ENCODE measurements at regions not wholly inside any gene's neighbourhood (a gene's known extent, or its start where the extent isn't known, plus 50 kb on each side); places are given as distances from the start of the nearest gene placed in this dataset.
"Not testable (repeated sequence)": the region's sequence is repeated elsewhere in the genome, so short reads cannot be mapped to it uniquely, and the experiment has no call there.

- Mint-ChIP-seq H3K9me3 (ENCODE audit: low read depth) (no peaks in the 10 kb centered on the region), H3K4me1 (ENCODE audit: low read depth) (no peaks in the 10 kb centered on the region), H3K36me3 (ENCODE audit: low read depth) (no peaks in the 10 kb centered on the region), H3K27me3 (ENCODE audit: low read depth) (peaks cover 5% of the 10 kb centered on the region), H3K27ac (ENCODE audit: unreplicated experiment) (no peak overlapping the region), H3K4me3 (ENCODE audit: unreplicated experiment) (no peak overlapping the region)
- no peak for DNase-seq (ENCODE audit: low spot score)
- TF ChIP-seq CTCF (IDR thresholded peaks at IDR 0.05) = no peak
These were observed 563.9 kb upstream of the B3GAT1 start for GRCh38 chr11:134975866-134976376.

- H3K27me3 Mint-ChIP-seq (ENCODE audit: low read depth) = peaks cover 5% of the 10 kb centered on the region
- no peaks in the 10 kb centered on the region for H3K4me1 Mint-ChIP-seq (ENCODE audit: low read depth)
- H3K9me3 Mint-ChIP-seq (ENCODE audit: low read depth) = no peaks in the 10 kb centered on the region
These were observed 561.8 kb upstream of the B3GAT1 start for GRCh38 chr11:134973801-134974200.

GRCh38 chr11:134971381-134971780, 559.3 kb upstream of the B3GAT1 start:
- Mint-ChIP-seq H3K9me3 (ENCODE audit: low read depth) (no peaks in the 10 kb centered on the region), H3K4me3 (ENCODE audit: unreplicated experiment) (no peak overlapping the region), H3K27me3 (ENCODE audit: low read depth) (peaks cover 5% of the 10 kb centered on the region), H3K27ac (ENCODE audit: unreplicated experiment) (no peak overlapping the region), H3K4me1 (ENCODE audit: low read depth) (no peaks in the 10 kb centered on the region), H3K36me3 (ENCODE audit: low read depth) (no peaks in the 10 kb centered on the region)
- no peak for TF ChIP-seq CTCF (IDR thresholded peaks at IDR 0.05)
- no peak for DNase-seq (ENCODE audit: low spot score)

More at GRCh38 chr11:134973801-134974200, 561.8 kb upstream of the B3GAT1 start:
- Mint-ChIP-seq H3K27ac (ENCODE audit: unreplicated experiment) (no peak overlapping the region), H3K36me3 (ENCODE audit: low read depth) (no peaks in the 10 kb centered on the region), H3K4me3 (ENCODE audit: unreplicated experiment) (no peak overlapping the region)
- TF ChIP-seq CTCF (IDR thresholded peaks at IDR 0.05) = no peak
- no peak for DNase-seq (ENCODE audit: low spot score)

GRCh38 chr11:134967746-134968145, 555.7 kb upstream of the B3GAT1 start:
- no peak overlapping the region for H3K4me3 Mint-ChIP-seq (ENCODE audit: unreplicated experiment)
- DNase-seq (ENCODE audit: low spot score) = no peak
- peaks cover 1% of the 10 kb centered on the region for H3K27me3 Mint-ChIP-seq (ENCODE audit: low read depth)
- no peak overlapping the region for H3K27ac Mint-ChIP-seq (ENCODE audit: unreplicated experiment)
- H3K36me3 Mint-ChIP-seq (ENCODE audit: low read depth) = no peaks in the 10 kb centered on the region
- H3K9me3 Mint-ChIP-seq (ENCODE audit: low read depth) = no peaks in the 10 kb centered on the region
- no peaks in the 10 kb centered on the region for H3K4me1 Mint-ChIP-seq (ENCODE audit: low read depth)
- no peak for TF ChIP-seq CTCF (IDR thresholded peaks at IDR 0.05)

GRCh38 chr11:134961386-134961785, 549.3 kb upstream of the B3GAT1 start:
- H3K4me1 Mint-ChIP-seq (ENCODE audit: low read depth); H3K4me3 Mint-ChIP-seq (ENCODE audit: unreplicated experiment); H3K27ac Mint-ChIP-seq (ENCODE audit: unreplicated experiment); DNase-seq (ENCODE audit: low spot score); H3K27me3 Mint-ChIP-seq (ENCODE audit: low read depth); H3K36me3 Mint-ChIP-seq (ENCODE audit: low read depth); H3K9me3 Mint-ChIP-seq (ENCODE audit: low read depth): not testable (repeated sequence)

DNA sequence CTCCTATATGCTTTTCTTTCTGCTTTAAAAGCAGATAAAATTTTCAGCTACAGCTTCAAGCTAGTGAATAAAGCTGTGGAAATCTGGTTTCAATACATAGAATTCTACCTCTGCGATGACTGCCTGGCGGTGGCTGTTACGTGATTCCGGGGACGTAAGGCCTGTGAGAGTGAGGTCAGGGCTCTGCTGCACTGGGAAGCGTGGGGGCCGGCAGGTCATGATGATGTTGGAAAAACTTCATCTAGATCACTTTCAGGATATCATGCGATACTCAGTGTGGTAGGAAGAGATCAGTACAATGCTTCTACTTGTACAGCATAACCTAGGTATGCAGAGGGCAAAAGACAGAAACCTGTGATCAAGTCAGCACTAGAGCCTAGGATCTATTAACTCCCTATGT, 546.8 kb upstream of the B3GAT1 start:
- Mint-ChIP-seq H3K4me1 (ENCODE audit: low read depth) (no peaks in the 10 kb centered on the region), H3K36me3 (ENCODE audit: low read depth) (no peaks in the 10 kb centered on the region), H3K4me3 (ENCODE audit: unreplicated experiment) (no peak overlapping the region), H3K9me3 (ENCODE audit: low read depth) (peaks cover 3% of the 10 kb centered on the region), H3K27me3 (ENCODE audit: low read depth) (no peaks in the 10 kb centered on the region), H3K27ac (ENCODE audit: unreplicated experiment) (no peak overlapping the region)
- TF ChIP-seq CTCF (IDR thresholded peaks at IDR 0.05) = no peak
- no peak for DNase-seq (ENCODE audit: low spot score)

All from chondrocyte (in vitro differentiated cells).